ENCODE measurements at regions not wholly inside any gene's neighbourhood (a gene's known extent, or its start where the extent isn't known, plus 50 kb on each side); places are given as distances from the start of the nearest gene placed in this dataset.

- H3K4me1 ChIP-seq (ENCODE audit: control insufficient read depth in 1 of 2, low read depth in 2 of 2), result no peaks in the 10 kb centered on the region
- H3K27me3 ChIP-seq (replicated peaks; ENCODE audit: insufficient read depth), result no peaks in the 10 kb centered on the region
- H3K36me3 ChIP-seq, result no peaks in the 10 kb centered on the region
- TF ChIP-seq, protein P1, sequence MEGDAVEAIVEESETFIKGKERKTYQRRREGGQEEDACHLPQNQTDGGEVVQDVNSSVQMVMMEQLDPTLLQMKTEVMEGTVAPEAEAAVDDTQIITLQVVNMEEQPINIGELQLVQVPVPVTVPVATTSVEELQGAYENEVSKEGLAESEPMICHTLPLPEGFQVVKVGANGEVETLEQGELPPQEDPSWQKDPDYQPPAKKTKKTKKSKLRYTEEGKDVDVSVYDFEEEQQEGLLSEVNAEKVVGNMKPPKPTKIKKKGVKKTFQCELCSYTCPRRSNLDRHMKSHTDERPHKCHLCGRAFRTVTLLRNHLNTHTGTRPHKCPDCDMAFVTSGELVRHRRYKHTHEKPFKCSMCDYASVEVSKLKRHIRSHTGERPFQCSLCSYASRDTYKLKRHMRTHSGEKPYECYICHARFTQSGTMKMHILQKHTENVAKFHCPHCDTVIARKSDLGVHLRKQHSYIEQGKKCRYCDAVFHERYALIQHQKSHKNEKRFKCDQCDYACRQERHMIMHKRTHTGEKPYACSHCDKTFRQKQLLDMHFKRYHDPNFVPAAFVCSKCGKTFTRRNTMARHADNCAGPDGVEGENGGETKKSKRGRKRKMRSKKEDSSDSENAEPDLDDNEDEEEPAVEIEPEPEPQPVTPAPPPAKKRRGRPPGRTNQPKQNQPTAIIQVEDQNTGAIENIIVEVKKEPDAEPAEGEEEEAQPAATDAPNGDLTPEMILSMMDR (IDR thresholded peaks at IDR 0.05), result no peak
- H3K27ac ChIP-seq, result no peak overlapping the region
- DNase-seq (ENCODE audit: low spot score) (no peak), ATAC-seq (ENCODE audit: insufficient number of reproducible peaks, low FRiP score, low read depth) (no peak)
- no peaks in the 10 kb centered on the region for H3K9me3 ChIP-seq
- H3K4me3 ChIP-seq, result no peak overlapping the region
Observed at GRCh38 chr5:153865016-153865415, 173.7 kb downstream of the FAM114A2 start.

GRCh38 chr5:153863951-153864350 is 174.8 kb downstream of the FAM114A2 start:
- TF ChIP-seq, protein P1 (IDR thresholded peaks at IDR 0.05), result no peak
- Histone ChIP-seq H3K27ac (no peak overlapping the region), H3K4me3 (no peak overlapping the region), H3K9me3 (no peaks in the 10 kb centered on the region), H3K27me3 (replicated peaks; ENCODE audit: insufficient read depth) (no peaks in the 10 kb centered on the region), H3K4me1 (ENCODE audit: control insufficient read depth in 1 of 2, low read depth in 2 of 2) (no peaks in the 10 kb centered on the region), H3K36me3 (no peaks in the 10 kb centered on the region)
- ATAC-seq (ENCODE audit: insufficient number of reproducible peaks, low FRiP score, low read depth), result no peak
- no peak for DNase-seq (ENCODE audit: low spot score)

Data from thoracic aorta (tissue), 2 donors.